Psoas muscle (tissue), 7 donors: ENCODE measurements at regions not wholly inside any gene's neighbourhood (a gene's known extent, or its start where the extent isn't known, plus 50 kb on each side); places are given as distances from the start of the nearest gene placed in this dataset.

Experiments
- ATAC-seq, 4 donors: fragments of 200-7000 bp; cut with Tn5 transposase; one replicate each; pipeline ENCODE4 v1.9.1; 2020; ENCODE audit warnings: moderate library complexity in 3 of 4, mild to moderate bottlenecking in 2 of 4
- DNase-seq, 2 donors: peaks; one replicate each; pipeline ENCODE4 v3.0.0-alpha.2; 2020
- H3K27ac ChIP-seq: fragments of 200-600 bp; one replicate; pipeline ENCODE4 v1.8.0; 2022
- H3K27me3 ChIP-seq, 3 donors: fragments of 200-600 bp in 1 of 3; one replicate each; pipeline versions ENCODE4 v1.6.1 to v1.8.0; 2013 to 2022; ENCODE audit warnings: low read length in 2 of 3, mild to moderate bottlenecking in 2 of 3, moderate library complexity in 1 of 3; ENCODE audit not compliant: insufficient read depth in 3 of 3
- H3K36me3 ChIP-seq, 2 donors: fragments of 200-600 bp in 1 of 2; one replicate each; pipeline versions ENCODE4 v1.6.1 to v1.8.0; 2013 to 2022; ENCODE audit warnings: low read depth in 1 of 2, mild to moderate bottlenecking in 1 of 2, moderate library complexity in 1 of 2; ENCODE audit not compliant: insufficient read depth in 1 of 2
- H3K4me1 ChIP-seq: fragments of 200-600 bp; one replicate; pipeline ENCODE4 v1.8.0; 2022
- H3K4me3 ChIP-seq: fragments of 200-600 bp; one replicate; pipeline ENCODE4 v1.8.0; 2022; ENCODE audit warnings: mild to moderate bottlenecking
- H3K9me3 ChIP-seq: fragments of 200-600 bp; one replicate; pipeline ENCODE4 v1.8.0; 2022
- CTCF ChIP-seq: fragments of 200-600 bp; IDR thresholded peaks from one replicate; pipeline ENCODE4 v1.8.0; 2022; ENCODE audit warnings: antibody characterized with exemption
- WGBS, 3 donors: extraction: QIAGEN DNeasy Blood & Tissue Kit; methylation state at CpG; one replicate each; pipeline versions ENCODE4 v1.1.6 to v1.1.7; 2013; 5-methylcytosine and 5-hydroxymethylcytosine counted together
- intact Hi-C, 2 donors: fragments of 100-400 bp; cut with DNase I; formaldehyde crosslinking; loops; one replicate each; pipeline versions ENCODE4 v1.11.0 to v1.14.2; 2022
- donor health status: healthy with polysubstance abuse.
- donor health status: DM: no; HTN: no; CAD: no; lungs with moderate emphysema.
- donor health status: Bipolar disorder and iron deficiency.
- donor health status: healthy.
- donor health status: DM: yes; HTN: yes; CAD: no.
- donor health status: DM: no; HTN: no; CAD: no.
- donor health status: DM: yes; HTN: yes; CAD: no.

- Histone ChIP-seq H3K4me3 (no peak overlapping the region), H3K9me3 (no peaks in the 10 kb centered on the region), H3K4me1 (no peaks in the 10 kb centered on the region), H3K36me3 (no peaks in the 10 kb centered on the region), H3K27ac (peak overlapping the region; percentile 60), H3K27me3 (no peaks in the 10 kb centered on the region)
- ATAC-seq (no peak), DNase-seq (no peak)
- 52 to 61% (median 55%) methylated on average over 15 of the region's 15 CpGs for WGBS, 3 donors
- intact Hi-C loops, result no loop called here
- TF ChIP-seq CTCF, result no peak
Measured at GRCh38 chr4:185965426-185966384, 103.3 kb upstream of the TLR3 start.

DNA sequence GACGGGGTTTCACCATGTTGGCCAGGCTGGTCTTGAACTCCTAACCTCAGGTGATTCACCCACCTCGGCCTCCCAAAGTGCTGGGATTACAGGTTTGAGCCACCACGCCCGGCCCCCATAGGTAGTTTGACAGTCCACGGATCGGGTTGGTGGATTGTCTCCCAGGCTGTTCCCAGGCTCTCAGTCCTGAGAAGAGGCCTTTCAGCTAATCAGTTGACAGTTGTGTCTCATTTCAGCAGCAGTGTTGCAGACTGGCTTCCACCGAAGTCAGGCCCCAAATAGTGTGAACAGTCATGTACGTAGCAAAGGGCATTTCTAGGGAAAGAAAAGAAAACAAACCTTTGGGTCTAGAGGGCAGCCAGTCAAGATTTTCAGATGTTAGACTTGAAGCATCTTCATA is 102.4 kb upstream of the TLR3 start:
- no peak for ATAC-seq
- no peak for DNase-seq
- no peaks in the 10 kb centered on the region for H3K36me3 ChIP-seq
- no peaks in the 10 kb centered on the region for H3K4me1 ChIP-seq
- H3K27me3 ChIP-seq, result no peaks in the 10 kb centered on the region
- peak overlapping the region; percentile 60 for H3K27ac ChIP-seq
- H3K4me3 ChIP-seq, result no peak overlapping the region
- 88 to 93% (median 89%) methylated on average over 8 of the region's 8 CpGs for WGBS, 3 donors
- intact Hi-C loops, result no loop called here
- no peaks in the 10 kb centered on the region for H3K9me3 ChIP-seq
- TF ChIP-seq CTCF, result no peak

- no peaks in the 10 kb centered on the region for H3K27me3 ChIP-seq
- H3K4me3 ChIP-seq, result no peak overlapping the region
- WGBS, 3 donors, result 87 to 94% (median 91%) methylated on average over 4 of the region's 4 CpGs
- no peak for TF ChIP-seq CTCF
- ATAC-seq, result no peak
- H3K36me3 ChIP-seq, result no peaks in the 10 kb centered on the region
- H3K27ac ChIP-seq, result no peak overlapping the region
- H3K4me1 ChIP-seq, result no peaks in the 10 kb centered on the region
- H3K9me3 ChIP-seq, result no peaks in the 10 kb centered on the region
- intact Hi-C loops, result no loop called here
- no peak for DNase-seq
Measured at GRCh38 chr4:185966997-185967775, 101.8 kb upstream of the TLR3 start.

DNA sequence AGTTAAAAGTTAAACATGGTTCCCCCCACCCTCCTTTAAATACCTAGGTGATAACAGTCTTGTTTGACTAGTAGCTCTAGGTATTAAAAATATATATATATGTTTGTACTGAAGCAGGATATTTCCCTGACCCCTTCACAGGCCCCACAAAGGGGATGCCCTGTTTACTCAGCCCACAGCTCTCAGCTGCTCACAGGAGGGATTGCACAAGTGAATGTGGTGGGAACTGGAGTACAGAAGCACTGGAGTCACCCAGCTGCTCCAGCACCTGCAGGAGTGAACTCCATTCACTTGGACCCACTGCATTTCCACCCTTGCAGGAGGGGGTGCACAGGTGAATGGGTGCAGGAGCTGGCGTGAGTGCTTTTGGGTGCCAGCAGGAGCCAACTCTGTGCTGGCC is 99.3 kb upstream of the TLR3 start:
- TF ChIP-seq CTCF, result no peak
- Histone ChIP-seq H3K36me3 (no peaks in the 10 kb centered on the region), H3K4me3 (no peak overlapping the region), H3K27ac (no peak overlapping the region), H3K9me3 (no peaks in the 10 kb centered on the region), H3K27me3 (peaks cover 0 to 2% (median 0%) of the 10 kb centered on the region in 3 donors), H3K4me1 (no peaks in the 10 kb centered on the region)
- no peak for DNase-seq
- intact Hi-C loops, result no loop called here
- no peak for ATAC-seq
- 88 to 93% (median 92%) methylated on average over 1 of the region's 1 CpG for WGBS, 3 donors
